ENCODE measurements at regions not wholly inside any gene's neighbourhood (a gene's known extent, or its start where the extent isn't known, plus 50 kb on each side); places are given as distances from the start of the nearest gene placed in this dataset.

GRCh38 chr16:59259074-59259949, 525.2 kb upstream of the GOT2 start:
- no peak for DNase-seq

GRCh38 chr16:59252317-59252716, 518.2 kb upstream of the GOT2 start:
- DNase-seq = no peak

- DNase-seq = no peak
Measured at GRCh38 chr16:59249011-59249410, 514.9 kb upstream of the GOT2 start.

GRCh38 chr16:59242556-59242955, 508.4 kb upstream of the GOT2 start:
- DNase-seq = no peak

GRCh38 chr16:59238246-59238645, 504.1 kb upstream of the GOT2 start:
- no peak for DNase-seq

- DNase-seq = no peak
Measured at GRCh38 chr16:59236804-59237458, 502.8 kb upstream of the GOT2 start.

GRCh38 chr16:59224401-59224800, 490.3 kb upstream of the GOT2 start:
- DNase-seq = no peak

GRCh38 chr16:59220011-59220410, 485.9 kb upstream of the GOT2 start:
- DNase-seq = no peak

GRCh38 chr16:59216291-59216690, 482.2 kb upstream of the GOT2 start:
- no peak for DNase-seq

GRCh38 chr16:59214455-59214854, 480.3 kb upstream of the GOT2 start:
- DNase-seq = no peak

GRCh38 chr16:59213952-59214351, 479.8 kb upstream of the GOT2 start:
- DNase-seq = no peak

- DNase-seq = no peak
Measured at GRCh38 chr16:59212492-59213024, 478.4 kb upstream of the GOT2 start.

GRCh38 chr16:59210955-59211541, 476.9 kb upstream of the GOT2 start:
- no peak for DNase-seq

- no peak for DNase-seq
Measured at GRCh38 chr16:59205403-59205802, 471.3 kb upstream of the GOT2 start.

GRCh38 chr16:59204589-59204988, 470.5 kb upstream of the GOT2 start:
- DNase-seq = no peak

- no peak for DNase-seq
Measured at GRCh38 chr16:59202233-59202862, 468.2 kb upstream of the GOT2 start.

- no peak for DNase-seq
Measured at GRCh38 chr16:59201821-59202220, 467.7 kb upstream of the GOT2 start.

GRCh38 chr16:59201160-59201559, 467.0 kb upstream of the GOT2 start:
- no peak for DNase-seq

GRCh38 chr16:59198487-59198886, 464.4 kb upstream of the GOT2 start:
- no peak for DNase-seq

- no peak for DNase-seq
Measured at GRCh38 chr16:59195242-59195641, 461.1 kb upstream of the GOT2 start.

- DNase-seq = no peak
Measured at GRCh38 chr16:59193637-59194036, 459.5 kb upstream of the GOT2 start.

- no peak for DNase-seq
Measured at GRCh38 chr16:59192551-59193199, 458.6 kb upstream of the GOT2 start.

GRCh38 chr16:59190731-59191130, 456.6 kb upstream of the GOT2 start:
- no peak for DNase-seq

Data from CD4-positive, alpha-beta T cell treated with Interleukin-4 for 4 hours (primary cell).